ENCODE measurements at regions not wholly inside any gene's neighbourhood (a gene's known extent, or its start where the extent isn't known, plus 50 kb on each side); places are given as distances from the start of the nearest gene placed in this dataset.

DNA sequence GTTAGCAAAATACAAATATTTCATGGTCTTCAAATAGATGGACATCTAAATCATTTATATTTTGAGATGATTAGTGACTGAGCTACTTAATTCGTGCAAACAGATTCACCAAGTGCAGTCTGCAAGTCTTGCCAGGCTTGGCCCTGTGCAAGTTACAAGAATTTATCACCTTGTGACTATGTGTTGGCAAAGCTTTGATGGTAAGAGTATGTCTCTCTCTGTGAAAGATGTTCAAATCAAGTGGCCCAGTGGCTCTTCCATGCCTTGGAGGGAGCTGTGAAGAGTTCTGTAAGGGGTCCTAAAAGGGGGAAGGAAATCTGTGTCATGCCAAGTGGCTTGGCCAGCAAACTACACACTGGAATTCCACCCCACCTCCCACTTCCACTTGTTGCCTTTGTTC lies 397.3 kb downstream of the TYW1 start:
- H3K27me3 Mint-ChIP-seq (ENCODE audit: unreplicated experiment), result peaks cover 4% of the 10 kb centered on the region
- TF ChIP-seq CTCF (IDR thresholded peaks at IDR 0.05; ENCODE audit: partially characterized antibody, unreplicated experiment), result no peak
- no peaks in the 10 kb centered on the region for H3K36me3 Mint-ChIP-seq (ENCODE audit: unreplicated experiment)
- no peaks in the 10 kb centered on the region for H3K4me1 Mint-ChIP-seq (ENCODE audit: low read depth, unreplicated experiment)
- DNase-seq, result no peak
- H3K9me3 Mint-ChIP-seq (ENCODE audit: unreplicated experiment), result no peaks in the 10 kb centered on the region
- no peak overlapping the region for H3K27ac Mint-ChIP-seq (ENCODE audit: unreplicated experiment)
- H3K4me3 Mint-ChIP-seq (ENCODE audit: unreplicated experiment), result no peak overlapping the region

GRCh38 chr7:67398916-67399315 lies 402.3 kb downstream of the TYW1 start:
- Mint-ChIP-seq H3K9me3 (ENCODE audit: unreplicated experiment) (no peaks in the 10 kb centered on the region), H3K4me3 (ENCODE audit: unreplicated experiment) (no peak overlapping the region), H3K27ac (ENCODE audit: unreplicated experiment) (no peak overlapping the region), H3K4me1 (ENCODE audit: low read depth, unreplicated experiment) (no peaks in the 10 kb centered on the region), H3K36me3 (ENCODE audit: unreplicated experiment) (peaks cover 6% of the 10 kb centered on the region), H3K27me3 (ENCODE audit: unreplicated experiment) (peaks cover 6% of the 10 kb centered on the region)
- TF ChIP-seq CTCF (IDR thresholded peaks at IDR 0.05; ENCODE audit: partially characterized antibody, unreplicated experiment), result no peak
- DNase-seq, result no peak

DNA sequence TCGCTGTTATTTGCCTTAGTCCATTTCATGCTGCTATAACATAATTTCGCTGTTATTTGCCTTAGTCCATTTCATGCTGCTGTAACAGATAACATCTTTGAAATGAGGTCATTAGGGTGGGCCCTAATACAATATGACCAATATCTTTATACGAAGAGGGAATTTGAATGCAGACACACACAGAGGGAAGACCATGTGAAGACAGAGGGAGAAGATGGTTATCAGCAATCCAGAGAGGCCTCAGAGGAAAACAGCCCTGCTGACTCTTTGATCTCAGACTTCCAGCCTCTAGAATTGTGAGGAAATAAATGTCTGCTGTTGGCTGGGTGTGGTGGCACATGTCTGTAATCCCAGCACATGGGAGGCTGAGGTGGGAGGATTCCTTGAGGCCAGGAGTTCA lies 404.9 kb downstream of the TYW1 start:
- H3K27me3 Mint-ChIP-seq (ENCODE audit: unreplicated experiment), result peaks cover 4% of the 10 kb centered on the region
- H3K36me3 Mint-ChIP-seq (ENCODE audit: unreplicated experiment), result peaks cover 6% of the 10 kb centered on the region
- no peak for TF ChIP-seq CTCF (IDR thresholded peaks at IDR 0.05; ENCODE audit: partially characterized antibody, unreplicated experiment)
- no peak for DNase-seq
- no peaks in the 10 kb centered on the region for H3K4me1 Mint-ChIP-seq (ENCODE audit: low read depth, unreplicated experiment)
- H3K27ac Mint-ChIP-seq (ENCODE audit: unreplicated experiment), result no peak overlapping the region
- H3K9me3 Mint-ChIP-seq (ENCODE audit: unreplicated experiment), result no peaks in the 10 kb centered on the region
- H3K4me3 Mint-ChIP-seq (ENCODE audit: unreplicated experiment), result no peak overlapping the region

GRCh38 chr7:67402280-67402679 lies 405.6 kb downstream of the TYW1 start:
- H3K36me3 Mint-ChIP-seq (ENCODE audit: unreplicated experiment), result peaks cover 6% of the 10 kb centered on the region
- H3K4me1 Mint-ChIP-seq (ENCODE audit: low read depth, unreplicated experiment), result peaks cover under 1% of the 10 kb centered on the region
- peaks cover 2% of the 10 kb centered on the region for H3K27me3 Mint-ChIP-seq (ENCODE audit: unreplicated experiment)
- H3K9me3 Mint-ChIP-seq (ENCODE audit: unreplicated experiment), result no peaks in the 10 kb centered on the region
- TF ChIP-seq CTCF (IDR thresholded peaks at IDR 0.05; ENCODE audit: partially characterized antibody, unreplicated experiment), result no peak
- no peak overlapping the region for H3K27ac Mint-ChIP-seq (ENCODE audit: unreplicated experiment)
- H3K4me3 Mint-ChIP-seq (ENCODE audit: unreplicated experiment), result no peak overlapping the region
- DNase-seq, result no peak

- no peak for DNase-seq
- Mint-ChIP-seq H3K27ac (ENCODE audit: unreplicated experiment) (no peak overlapping the region), H3K27me3 (ENCODE audit: unreplicated experiment) (no peaks in the 10 kb centered on the region), H3K4me1 (ENCODE audit: low read depth, unreplicated experiment) (peaks cover 3% of the 10 kb centered on the region), H3K4me3 (ENCODE audit: unreplicated experiment) (no peak overlapping the region), H3K36me3 (ENCODE audit: unreplicated experiment) (peaks cover 11% of the 10 kb centered on the region), H3K9me3 (ENCODE audit: unreplicated experiment) (peaks cover 2% of the 10 kb centered on the region)
- TF ChIP-seq CTCF (IDR thresholded peaks at IDR 0.05; ENCODE audit: partially characterized antibody, unreplicated experiment), result no peak
Measured at GRCh38 chr7:67406976-67407375, 410.3 kb downstream of the TYW1 start.
